VCaP (cell line): ENCODE measurements at regions not wholly inside any gene's neighbourhood (a gene's known extent, or its start where the extent isn't known, plus 50 kb on each side); places are given as distances from the start of the nearest gene placed in this dataset.

Source experiments
- H3K27ac ChIP-seq: fragments of 450-650 bp; 2 replicates; pipeline ENCODE4 v1.5.1; 2017
- CTCF ChIP-seq: fragments of 450-650 bp; conservative IDR thresholded peaks from 2 replicates; pipeline ENCODE4 v1.5.1; 2017; ENCODE audit warnings: mild to moderate bottlenecking, moderate library complexity

- H3K27ac ChIP-seq: no peak overlapping the region
- no peak for TF ChIP-seq CTCF
These were observed 342.0 kb upstream of the XYLT1 start for GRCh38 chr16:17812771-17813170.

- no peak for TF ChIP-seq CTCF
- no peak overlapping the region for H3K27ac ChIP-seq
These were observed 334.1 kb upstream of the XYLT1 start for GRCh38 chr16:17804857-17805256.

GRCh38 chr16:17803625-17804410, 333.1 kb upstream of the XYLT1 start:
- no peak overlapping the region for H3K27ac ChIP-seq
- TF ChIP-seq CTCF: no peak

GRCh38 chr16:17802571-17802970, 331.8 kb upstream of the XYLT1 start:
- H3K27ac ChIP-seq: no peak overlapping the region
- TF ChIP-seq CTCF: no peak

- no peak for TF ChIP-seq CTCF
- no peak overlapping the region for H3K27ac ChIP-seq
These were observed 330.3 kb upstream of the XYLT1 start for GRCh38 chr16:17801068-17801467.

- no peak overlapping the region for H3K27ac ChIP-seq
- no peak for TF ChIP-seq CTCF
These were observed 328.0 kb upstream of the XYLT1 start for GRCh38 chr16:17798716-17799115.

- TF ChIP-seq CTCF: no peak
- H3K27ac ChIP-seq: no peak overlapping the region
These were observed 322.6 kb upstream of the XYLT1 start for GRCh38 chr16:17793354-17793753.
